ENCODE measurements at regions not wholly inside any gene's neighbourhood (a gene's known extent, or its start where the extent isn't known, plus 50 kb on each side); places are given as distances from the start of the nearest gene placed in this dataset.

GRCh38 chr6:110041830-110042229 is 63.7 kb downstream of the GPR6 start:
- TF ChIP-seq NFIC (IDR thresholded peaks at IDR 0.05) (no peak), TEAD4 (IDR thresholded peaks at IDR 0.05) (no peak), CEBPB (IDR thresholded peaks at IDR 0.05) (no peak), TAF1 (IDR thresholded peaks at IDR 0.05; ENCODE audit: low read depth) (no peak), REST (IDR thresholded peaks at IDR 0.05; ENCODE audit: low read depth) (no peak), RAD21 (IDR thresholded peaks at IDR 0.05; ENCODE audit: low read depth) (no peak), MAX (IDR thresholded peaks at IDR 0.05) (no peak), CREB1 (IDR thresholded peaks at IDR 0.05; ENCODE audit: low read depth) (no peak), FOXM1 (IDR thresholded peaks at IDR 0.05; ENCODE audit: borderline replicate concordance, low read depth) (no peak), USF1 (IDR thresholded peaks at IDR 0.05) (no peak), ZBTB7A (IDR thresholded peaks at IDR 0.05; ENCODE audit: low read depth) (no peak), YY1 (IDR thresholded peaks at IDR 0.05; ENCODE audit: low read depth) (no peak)

GRCh38 chr6:110042670-110043296 is 64.7 kb downstream of the GPR6 start:
- no peak for TF ChIP-seq TCF12 (IDR thresholded peaks at IDR 0.05; ENCODE audit: low read depth)
- no peak for TF ChIP-seq CREB1 (IDR thresholded peaks at IDR 0.05; ENCODE audit: low read depth)
- TF ChIP-seq USF1 (IDR thresholded peaks at IDR 0.05), result no peak
- TF ChIP-seq FOXM1 (IDR thresholded peaks at IDR 0.05; ENCODE audit: borderline replicate concordance, low read depth), result no peak
- TF ChIP-seq YY1 (IDR thresholded peaks at IDR 0.05; ENCODE audit: low read depth), result no peak
- no peak for TF ChIP-seq EP300 (IDR thresholded peaks at IDR 0.05; ENCODE audit: borderline replicate concordance)
- TF ChIP-seq CEBPB (IDR thresholded peaks at IDR 0.05), result no peak
- TF ChIP-seq TEAD4 (IDR thresholded peaks at IDR 0.05), result no peak
- no peak for TF ChIP-seq NFIC (IDR thresholded peaks at IDR 0.05)

GRCh38 chr6:110043366-110043994 is 65.4 kb downstream of the GPR6 start:
- TF ChIP-seq TCF12 (IDR thresholded peaks at IDR 0.05; ENCODE audit: low read depth), result no peak

- no peak for TF ChIP-seq TAF1 (IDR thresholded peaks at IDR 0.05; ENCODE audit: low read depth)
These were observed 66.0 kb downstream of the GPR6 start for GRCh38 chr6:110044096-110044495.

- TF ChIP-seq TCF12 (IDR thresholded peaks at IDR 0.05; ENCODE audit: low read depth) (no peak), EGR1 (IDR thresholded peaks at IDR 0.05) (no peak), RAD21 (IDR thresholded peaks at IDR 0.05; ENCODE audit: low read depth) (no peak), TAF1 (IDR thresholded peaks at IDR 0.05; ENCODE audit: low read depth) (no peak)
These were observed 66.5 kb downstream of the GPR6 start for GRCh38 chr6:110044622-110045021.

GRCh38 chr6:110048221-110048875 is 70.2 kb downstream of the GPR6 start:
- TF ChIP-seq REST (IDR thresholded peaks at IDR 0.05; ENCODE audit: low read depth) (no peak), FOXM1 (IDR thresholded peaks at IDR 0.05; ENCODE audit: borderline replicate concordance, low read depth) (no peak), RAD21 (IDR thresholded peaks at IDR 0.05; ENCODE audit: low read depth) (no peak), NFIC (IDR thresholded peaks at IDR 0.05) (no peak), TCF12 (IDR thresholded peaks at IDR 0.05; ENCODE audit: low read depth) (no peak), CREB1 (IDR thresholded peaks at IDR 0.05; ENCODE audit: low read depth) (no peak), EGR1 (IDR thresholded peaks at IDR 0.05) (no peak), ZBTB7A (IDR thresholded peaks at IDR 0.05; ENCODE audit: low read depth) (no peak), EP300 (IDR thresholded peaks at IDR 0.05; ENCODE audit: borderline replicate concordance) (no peak), MAX (IDR thresholded peaks at IDR 0.05) (no peak), USF1 (IDR thresholded peaks at IDR 0.05) (no peak), YY1 (IDR thresholded peaks at IDR 0.05; ENCODE audit: low read depth) (no peak), TAF1 (IDR thresholded peaks at IDR 0.05; ENCODE audit: low read depth) (no peak)

Measured in Ishikawa (cell line).